GM10266 (cell line): ENCODE measurements at regions not wholly inside any gene's neighbourhood (a gene's known extent, or its start where the extent isn't known, plus 50 kb on each side); places are given as distances from the start of the nearest gene placed in this dataset.

Source experiments
- DNase-seq: peaks from one replicate; pipeline ENCODE4 v3.0.0; 2012; ENCODE audit errors: extremely low spot score
- CTCF ChIP-seq: IDR thresholded peaks from 2 replicates; pipeline ENCODE4 v1.5.1; 2012; ENCODE audit warnings: mild to moderate bottlenecking, low read depth; ENCODE audit not compliant: control insufficient read depth, insufficient read depth; ENCODE audit errors: missing control alignments

DNA sequence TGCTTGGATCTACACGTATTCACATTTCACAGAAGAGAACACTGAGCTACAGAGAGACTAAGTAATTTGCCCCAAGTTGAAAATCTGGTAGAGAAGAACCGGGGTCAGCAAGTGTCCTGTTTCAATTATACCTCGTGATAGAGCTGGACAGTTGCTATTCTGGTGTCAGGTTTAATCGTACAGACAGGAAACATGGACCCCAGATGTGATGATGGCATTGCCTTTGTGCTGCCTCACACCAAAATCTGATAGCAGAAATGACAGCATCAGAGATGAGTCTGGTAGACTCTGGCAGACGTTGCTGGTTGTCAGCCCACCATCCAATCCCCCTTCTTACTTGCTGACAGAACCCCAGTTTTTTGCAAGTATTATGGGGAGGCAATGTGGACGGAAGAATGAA lies 112.1 kb upstream of the FOXF1 start:
- no peak for DNase-seq
- TF ChIP-seq CTCF = no peak

DNA sequence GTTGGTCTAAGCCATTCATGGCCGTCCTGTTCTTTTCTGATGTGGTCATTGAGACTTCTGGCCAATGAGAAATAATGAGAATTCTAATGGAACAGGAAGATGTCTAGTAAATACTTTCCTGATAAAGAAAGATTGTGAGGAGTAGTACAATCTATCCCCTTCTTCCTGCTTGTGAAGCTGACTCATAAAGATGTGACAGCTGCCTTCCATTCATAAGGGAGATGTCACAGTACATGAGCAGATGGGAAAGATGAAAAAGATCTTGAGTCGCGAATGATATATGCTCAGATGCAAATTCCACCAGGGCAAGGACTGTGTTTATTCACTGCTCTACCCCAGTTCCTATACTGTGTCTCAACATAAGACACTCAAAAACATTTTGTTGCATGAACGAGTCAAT lies 111.7 kb upstream of the FOXF1 start:
- no peak for TF ChIP-seq CTCF
- DNase-seq = no peak

- TF ChIP-seq CTCF = no peak
- no peak for DNase-seq
Observed at GRCh38 chr16:86401126-86401525, 109.2 kb upstream of the FOXF1 start.

- no peak for TF ChIP-seq CTCF
- DNase-seq = no peak
Observed at GRCh38 chr16:86403085-86403484, 107.2 kb upstream of the FOXF1 start.

- DNase-seq = no peak
- TF ChIP-seq CTCF = no peak
Observed at GRCh38 chr16:86403541-86404163, 106.7 kb upstream of the FOXF1 start.

GRCh38 chr16:86404678-86405077 lies 105.6 kb upstream of the FOXF1 start:
- no peak for TF ChIP-seq CTCF
- DNase-seq = no peak

DNA sequence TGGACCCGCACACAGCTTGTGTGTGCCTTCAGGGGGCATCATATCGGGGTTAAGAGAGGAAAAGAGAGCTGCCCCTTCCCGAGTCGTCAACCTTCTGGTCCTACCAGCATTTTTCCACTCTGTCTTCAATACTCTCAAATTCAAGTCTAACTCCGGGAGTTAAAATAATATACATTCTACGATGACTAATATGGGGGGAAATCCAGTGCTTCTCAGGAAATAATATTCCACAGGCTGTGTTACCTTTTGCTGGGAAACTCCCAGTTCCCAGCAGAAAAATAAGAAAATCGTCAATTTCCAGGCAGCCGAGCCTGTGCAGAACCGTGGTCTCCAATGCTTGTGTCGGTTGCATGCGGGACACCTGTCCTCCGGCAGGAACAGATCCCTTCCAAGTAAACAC lies 105.0 kb upstream of the FOXF1 start:
- TF ChIP-seq CTCF = no peak
- DNase-seq = no peak
